ENCODE measurements at regions not wholly inside any gene's neighbourhood (a gene's known extent, or its start where the extent isn't known, plus 50 kb on each side); places are given as distances from the start of the nearest gene placed in this dataset.

- H3K27me3 ChIP-seq (ENCODE audit: insufficient read depth, poor library complexity, severe bottlenecking) = no peaks in the 10 kb centered on the region
- DNase-seq (ENCODE audit: low read depth in 1 of 2, low spot score in 1 of 2) = no peak
- H3K4me3 ChIP-seq (replicated peaks; ENCODE audit: insufficient read depth, low read length) = no peak overlapping the region
- H3K27ac ChIP-seq (replicated peaks) = no peak overlapping the region
- no peak for TF ChIP-seq GABPA (IDR thresholded peaks at IDR 0.05; ENCODE audit: low read depth)
- no peak for TF ChIP-seq POLR2AphosphoS5 (IDR thresholded peaks at IDR 0.05; ENCODE audit: low read depth)
- TF ChIP-seq REST (IDR thresholded peaks at IDR 0.05; ENCODE audit: insufficient replicate concordance, low read depth) = no peak
- no peak for TF ChIP-seq CTCF (IDR thresholded peaks at IDR 0.05; ENCODE audit: insufficient read depth, low read length)
- no peak for TF ChIP-seq SPI1 (IDR thresholded peaks at IDR 0.05; ENCODE audit: borderline replicate concordance, low read depth)
These were observed 61.7 kb upstream of the HMGN3 start for GRCh38 chr6:79296211-79296610.

Measured in HL-60 (cell line).